Colonic mucosa (tissue), 4 donors: ENCODE measurements at regions not wholly inside any gene's neighbourhood (a gene's known extent, or its start where the extent isn't known, plus 50 kb on each side); places are given as distances from the start of the nearest gene placed in this dataset.

Experiments used
- DNase-seq: peaks from one replicate; pipeline ENCODE4 v3.0.0-alpha.2; 2020
- H3K27ac ChIP-seq: fragments of 200-600 bp; one replicate; pipeline ENCODE4 v1.8.0; 2021
- H3K27me3 ChIP-seq: fragments of 200-600 bp; one replicate; pipeline ENCODE4 v1.8.0; 2021
- H3K36me3 ChIP-seq: fragments of 200-600 bp; one replicate; pipeline ENCODE4 v1.8.0; 2021
- H3K4me1 ChIP-seq: fragments of 200-600 bp; one replicate; pipeline ENCODE4 v1.8.0; 2021; ENCODE audit warnings: mild to moderate bottlenecking
- H3K4me3 ChIP-seq: fragments of 200-600 bp; one replicate; pipeline ENCODE4 v1.8.0; 2021
- H3K9ac ChIP-seq, 2 donors: one replicate each; pipeline ENCODE4 v1.7.0; 2013; ENCODE audit warnings: control low read depth in 2 of 2, low read depth in 2 of 2, low read length in 2 of 2
- H3K9me3 ChIP-seq: fragments of 200-600 bp; one replicate; pipeline ENCODE4 v1.8.0; 2021
- CTCF ChIP-seq: fragments of 200-600 bp; IDR thresholded peaks from one replicate; pipeline ENCODE4 v1.8.0; 2022; ENCODE audit warnings: antibody characterized with exemption, mild to moderate bottlenecking
- intact Hi-C: fragments of 100-400 bp; cut with DNase I; formaldehyde crosslinking; loops from one replicate; pipeline ENCODE4 v1.14.1; 2022
- donor health status: healthy.
- donor health status: DM: no; HTN: no; CAD: no.
- donor health status: DM: no; HTN: no; CAD: no.

DNA sequence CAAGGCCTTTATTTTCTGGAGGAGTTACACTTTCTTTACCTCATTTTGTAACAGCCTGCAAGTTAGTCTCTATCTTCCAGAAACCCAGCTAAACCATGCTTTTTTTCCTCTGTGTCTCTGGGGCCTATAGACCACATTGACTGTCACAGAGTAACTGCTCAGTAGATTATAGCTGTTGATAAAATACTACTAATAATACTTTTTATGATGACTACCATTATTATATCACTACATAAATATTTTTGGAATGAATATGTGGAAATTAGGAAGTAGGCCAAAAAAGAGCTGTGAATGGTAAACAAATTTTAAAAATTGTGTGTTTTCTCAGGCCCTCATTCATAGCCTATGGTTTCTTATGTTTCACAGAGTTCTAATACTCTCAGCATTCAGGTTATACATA lies 233.1 kb upstream of the USP24 start:
- no peaks in the 10 kb centered on the region for H3K9me3 ChIP-seq
- H3K4me3 ChIP-seq = no peak overlapping the region
- intact Hi-C loops = no loop called here
- no peak for TF ChIP-seq CTCF
- no peaks in the 10 kb centered on the region for H3K36me3 ChIP-seq
- H3K27ac ChIP-seq = no peak overlapping the region
- no peaks in the 10 kb centered on the region for H3K4me1 ChIP-seq
- no peaks in the 10 kb centered on the region for H3K27me3 ChIP-seq
- DNase-seq = no peak
- H3K9ac ChIP-seq = no peak overlapping the region

DNA sequence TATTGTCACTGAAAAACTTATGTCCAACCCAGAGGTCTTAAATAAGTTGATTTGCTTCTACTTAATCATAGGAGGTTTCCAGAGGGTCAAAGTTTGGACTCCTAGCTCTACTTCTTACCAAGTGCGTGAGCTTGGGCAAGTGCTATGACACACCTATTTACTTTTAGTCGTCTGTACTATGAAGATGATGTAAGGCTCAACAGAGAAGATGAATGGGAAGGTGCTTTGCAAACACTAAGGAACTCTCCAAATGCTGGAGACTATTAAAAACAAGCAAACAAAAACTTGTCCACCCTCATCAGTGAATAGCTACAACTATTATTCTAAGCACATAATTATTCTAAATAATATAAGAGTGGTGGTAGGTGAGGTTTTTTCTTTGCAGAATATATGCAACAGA lies 232.3 kb upstream of the USP24 start:
- intact Hi-C loops = no loop called here
- Histone ChIP-seq H3K27ac (no peak overlapping the region), H3K9ac (no peak overlapping the region), H3K4me1 (no peaks in the 10 kb centered on the region), H3K36me3 (no peaks in the 10 kb centered on the region), H3K27me3 (no peaks in the 10 kb centered on the region), H3K4me3 (no peak overlapping the region), H3K9me3 (no peaks in the 10 kb centered on the region)
- no peak for TF ChIP-seq CTCF
- DNase-seq = no peak

DNA sequence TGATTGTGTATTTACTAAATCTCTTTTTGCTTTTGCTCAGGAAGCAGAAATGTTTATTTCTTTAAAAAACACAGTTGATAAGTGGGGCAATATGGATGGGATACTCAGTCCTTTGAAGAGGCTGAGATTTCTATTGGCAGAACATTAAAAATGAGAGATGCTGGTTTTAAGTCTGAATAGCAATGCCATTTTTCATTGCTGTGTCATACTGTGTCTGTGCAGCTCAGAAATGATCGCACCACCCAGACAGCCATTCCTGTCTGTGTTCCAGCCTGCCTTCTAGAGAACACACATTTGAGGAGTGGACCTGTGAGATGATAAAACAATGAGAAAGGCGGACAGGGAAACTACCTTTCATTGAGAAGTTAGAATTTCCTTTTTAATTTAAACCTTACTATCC lies 231.2 kb upstream of the USP24 start:
- no peaks in the 10 kb centered on the region for H3K9me3 ChIP-seq
- H3K36me3 ChIP-seq = no peaks in the 10 kb centered on the region
- intact Hi-C loops = no loop called here
- no peak overlapping the region for H3K4me3 ChIP-seq
- no peaks in the 10 kb centered on the region for H3K4me1 ChIP-seq
- H3K27ac ChIP-seq = no peak overlapping the region
- TF ChIP-seq CTCF = no peak
- no peak overlapping the region for H3K9ac ChIP-seq
- DNase-seq = no peak
- H3K27me3 ChIP-seq = no peaks in the 10 kb centered on the region

- H3K36me3 ChIP-seq = no peaks in the 10 kb centered on the region
- H3K9me3 ChIP-seq = no peaks in the 10 kb centered on the region
- H3K9ac ChIP-seq = no peak overlapping the region
- no peaks in the 10 kb centered on the region for H3K4me1 ChIP-seq
- DNase-seq = no peak
- TF ChIP-seq CTCF = no peak
- no peaks in the 10 kb centered on the region for H3K27me3 ChIP-seq
- intact Hi-C loops = no loop called here
- no peak overlapping the region for H3K27ac ChIP-seq
- H3K4me3 ChIP-seq = no peak overlapping the region
Measured at GRCh38 chr1:55445416-55445815, 230.3 kb upstream of the USP24 start.

GRCh38 chr1:55444667-55445066 lies 229.5 kb upstream of the USP24 start:
- no peak for DNase-seq
- intact Hi-C loops = no loop called here
- Histone ChIP-seq H3K4me1 (no peaks in the 10 kb centered on the region), H3K36me3 (no peaks in the 10 kb centered on the region), H3K27me3 (no peaks in the 10 kb centered on the region), H3K9ac (no peak overlapping the region), H3K9me3 (no peaks in the 10 kb centered on the region), H3K4me3 (no peak overlapping the region), H3K27ac (no peak overlapping the region)
- no peak for TF ChIP-seq CTCF
